ENCODE measurements at regions not wholly inside any gene's neighbourhood (a gene's known extent, or its start where the extent isn't known, plus 50 kb on each side); places are given as distances from the start of the nearest gene placed in this dataset.
"Not testable (repeated sequence)": the region's sequence is repeated elsewhere in the genome, so short reads cannot be mapped to it uniquely, and the experiment has no call there.

GRCh38 chr2:59204040-59204439 lies 962.9 kb upstream of the FANCL start:
- DNase-seq: no peak

GRCh38 chr2:59196491-59196890 lies 955.4 kb upstream of the FANCL start:
- DNase-seq: no peak

- no peak for DNase-seq
Observed at GRCh38 chr2:59195851-59196250, 954.7 kb upstream of the FANCL start.

- no peak for DNase-seq
Observed at GRCh38 chr2:59191781-59192180, 950.7 kb upstream of the FANCL start.

- DNase-seq: no peak
Observed at GRCh38 chr2:59190518-59190917, 949.4 kb upstream of the FANCL start.

DNA sequence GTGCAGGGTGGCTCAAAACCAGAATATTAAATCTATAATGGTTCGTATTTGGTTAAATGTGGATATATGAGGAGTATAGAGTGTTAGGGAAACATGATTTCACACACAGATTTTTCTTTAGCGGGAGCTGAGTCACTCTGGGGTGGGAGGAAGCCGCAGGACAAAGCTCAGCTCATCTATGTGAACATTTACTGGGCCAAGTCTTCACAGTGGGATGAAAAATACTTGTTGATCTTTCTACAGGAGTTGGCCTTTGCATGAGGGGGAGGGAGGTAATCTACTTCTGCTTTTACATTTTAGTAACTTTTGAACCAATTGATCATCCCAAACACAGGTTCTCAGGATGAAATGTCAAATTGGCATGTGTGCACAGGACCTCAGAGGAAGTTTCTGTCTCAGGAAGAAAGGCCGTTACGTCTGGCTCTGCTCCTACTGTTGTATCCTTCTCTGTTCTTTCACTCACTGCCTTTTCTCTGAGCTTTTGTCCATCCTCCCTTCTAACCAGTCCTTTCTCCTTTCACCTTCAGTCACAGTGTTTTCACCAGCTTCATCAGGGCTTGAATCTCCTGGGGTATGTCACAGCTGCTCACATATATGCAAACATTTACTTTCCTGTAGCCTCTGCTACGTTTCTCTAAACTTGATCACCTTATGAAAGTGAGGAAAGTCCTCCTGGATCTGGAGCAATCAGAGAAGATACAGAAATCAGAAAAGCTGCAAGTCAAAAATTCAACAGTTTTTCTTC lies 943.3 kb upstream of the FANCL start:
- DNase-seq: peak; percentile 25

DNA sequence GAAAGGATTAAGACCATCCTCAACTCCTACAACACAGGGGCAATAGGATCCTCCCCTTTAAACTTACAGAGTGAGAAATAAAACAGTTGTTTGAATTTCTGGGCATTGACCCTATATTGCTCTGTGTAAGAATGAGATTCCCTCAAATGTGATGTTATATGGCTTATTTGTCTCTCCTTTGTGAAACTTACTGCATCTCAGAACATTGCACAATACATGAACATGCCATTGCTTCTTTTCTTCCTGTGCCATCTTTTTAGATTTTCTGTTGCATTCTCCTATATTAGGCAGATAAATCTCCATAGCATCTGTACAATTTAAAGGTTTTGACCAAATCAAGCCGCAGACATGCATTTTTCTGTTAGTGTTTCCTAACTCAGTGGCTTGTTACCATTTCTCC lies 941.9 kb upstream of the FANCL start:
- no peak for DNase-seq

DNA sequence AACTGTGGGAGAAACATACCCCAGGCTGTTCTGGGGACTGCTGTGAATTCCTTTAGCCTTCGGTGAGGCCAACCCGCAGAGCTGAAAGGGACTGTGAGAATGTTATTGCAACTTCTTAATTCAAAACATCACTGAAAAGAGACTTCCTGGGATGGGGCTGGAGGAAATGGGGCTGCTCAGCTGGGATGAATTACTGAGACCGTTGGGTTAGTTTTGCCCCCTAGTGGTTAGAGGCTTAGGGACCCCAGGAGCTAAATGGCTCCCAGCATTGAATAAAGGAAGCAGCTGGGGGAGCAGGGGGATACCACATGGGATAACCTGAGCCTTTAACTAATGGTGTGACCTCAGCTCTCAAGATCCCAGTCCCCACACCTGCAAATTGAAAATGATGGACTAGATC lies 941.1 kb upstream of the FANCL start:
- peak; percentile 23 for DNase-seq

DNA sequence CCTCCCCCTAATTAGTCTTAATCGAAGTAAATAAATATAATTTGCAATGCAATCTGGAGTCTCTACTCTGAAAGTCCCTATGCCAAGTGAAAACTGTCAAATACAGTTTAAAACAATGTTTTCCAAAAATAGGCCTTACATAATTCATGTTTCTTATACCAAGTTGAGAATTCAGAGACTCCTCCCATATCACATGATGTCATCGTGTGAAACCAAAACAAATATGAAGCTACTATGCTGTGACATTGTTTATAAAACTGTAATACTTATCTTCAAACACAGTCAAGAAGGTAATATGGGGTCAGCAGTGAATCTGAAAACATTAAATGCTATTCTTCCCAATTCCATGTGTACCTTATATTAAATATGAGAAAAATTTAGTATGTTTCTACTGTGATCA lies 940.2 kb upstream of the FANCL start:
- DNase-seq: no peak

GRCh38 chr2:59180621-59181020 lies 939.5 kb upstream of the FANCL start:
- no peak for DNase-seq

DNA sequence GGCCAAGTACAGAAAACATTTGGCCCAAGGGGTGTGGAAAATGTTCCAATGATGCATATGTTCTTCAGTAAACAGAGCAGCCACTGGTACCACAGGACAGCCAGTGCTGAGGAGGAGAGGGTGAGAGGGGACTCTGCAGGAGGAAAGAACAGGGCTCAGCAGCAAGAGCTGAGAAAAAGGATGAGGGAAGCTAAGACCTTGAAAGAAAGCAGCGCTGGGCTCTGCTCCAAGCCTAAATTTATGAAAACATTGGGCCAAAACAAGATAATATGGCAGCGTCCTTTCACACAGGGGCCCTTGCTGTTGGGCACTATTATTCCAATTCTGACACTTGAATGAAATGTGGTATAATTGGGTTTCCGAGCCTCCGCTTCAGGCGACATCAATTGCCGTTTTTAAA lies 939.0 kb upstream of the FANCL start:
- DNase-seq: no peak

DNA sequence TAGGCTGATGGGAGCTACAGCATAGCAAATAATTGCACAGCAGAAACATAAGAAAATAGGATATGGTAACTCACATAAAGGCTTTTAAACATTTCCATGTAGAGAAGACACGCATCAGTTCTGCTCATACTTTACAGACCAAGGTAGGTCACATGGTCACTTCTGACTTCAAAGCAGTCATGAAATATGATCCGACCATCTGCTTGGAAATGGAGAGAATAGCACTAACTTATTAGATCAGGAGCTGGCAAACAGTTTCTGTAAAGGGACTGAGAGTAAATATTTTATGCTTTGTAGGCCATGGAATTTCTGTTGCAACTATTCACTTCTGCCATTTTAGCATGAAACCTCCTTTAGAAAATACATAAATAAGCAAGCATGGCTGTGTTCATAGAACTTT lies 936.6 kb upstream of the FANCL start:
- DNase-seq: peak; percentile 85

- DNase-seq: peak; percentile 27
Observed at GRCh38 chr2:59176737-59177136, 935.6 kb upstream of the FANCL start.

DNA sequence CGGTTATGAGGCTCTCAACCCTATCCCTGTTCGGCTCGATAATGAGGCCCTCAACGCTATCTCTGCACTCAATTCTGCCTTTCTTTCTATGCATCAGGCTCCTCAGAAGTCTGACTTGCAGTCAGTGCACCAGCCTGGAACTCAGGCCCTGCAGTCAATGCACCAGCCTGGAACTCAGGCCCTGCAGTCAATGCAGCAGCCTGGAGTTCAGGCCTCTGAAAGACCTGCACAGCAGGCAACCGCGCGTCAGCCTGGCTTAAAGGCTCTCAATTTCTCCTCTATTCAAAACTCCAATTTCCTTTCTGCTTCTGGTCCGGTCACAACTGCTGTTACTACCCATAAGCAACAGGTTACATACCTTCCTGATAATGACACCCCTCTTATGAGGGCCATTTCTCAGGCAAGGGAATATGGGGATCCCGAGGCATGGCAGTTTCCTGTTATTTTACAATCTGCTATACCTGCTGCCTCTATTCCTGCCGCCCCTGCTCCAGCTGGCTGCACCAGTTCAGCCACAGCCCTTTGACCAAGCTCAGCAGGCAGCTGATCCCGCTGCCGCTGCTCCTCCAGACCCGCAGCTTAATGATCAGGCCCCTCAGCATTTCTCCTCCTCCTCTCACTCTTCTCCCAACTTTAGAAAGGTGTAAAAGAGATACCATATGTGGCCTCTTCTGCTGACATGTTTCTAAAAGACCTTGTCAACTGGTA lies 933.6 kb upstream of the FANCL start:
- DNase-seq: no peak

DNA sequence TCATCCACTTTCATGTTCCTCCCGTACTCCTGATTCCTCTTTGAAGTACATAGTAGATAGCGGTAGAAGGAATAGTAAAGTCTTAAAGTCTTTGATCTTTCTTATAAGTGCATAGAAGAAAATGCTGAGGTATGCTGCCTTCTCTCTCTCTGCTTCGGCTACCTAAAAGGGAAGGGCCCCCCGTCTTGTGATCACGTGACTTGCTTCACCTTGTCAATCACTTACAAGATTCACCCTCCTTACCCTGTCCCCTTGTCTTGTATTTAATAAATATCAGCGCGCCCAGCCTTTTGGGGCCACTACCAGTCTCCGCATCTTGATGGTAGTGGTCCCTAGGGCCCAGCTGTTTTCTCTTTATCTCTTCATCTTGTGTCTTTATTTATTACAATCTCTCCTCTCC lies 932.2 kb upstream of the FANCL start:
- no peak for DNase-seq

GRCh38 chr2:59171019-59171418 lies 929.9 kb upstream of the FANCL start:
- DNase-seq: no peak

- no peak for DNase-seq
Observed at GRCh38 chr2:59168766-59169165, 927.6 kb upstream of the FANCL start.

DNA sequence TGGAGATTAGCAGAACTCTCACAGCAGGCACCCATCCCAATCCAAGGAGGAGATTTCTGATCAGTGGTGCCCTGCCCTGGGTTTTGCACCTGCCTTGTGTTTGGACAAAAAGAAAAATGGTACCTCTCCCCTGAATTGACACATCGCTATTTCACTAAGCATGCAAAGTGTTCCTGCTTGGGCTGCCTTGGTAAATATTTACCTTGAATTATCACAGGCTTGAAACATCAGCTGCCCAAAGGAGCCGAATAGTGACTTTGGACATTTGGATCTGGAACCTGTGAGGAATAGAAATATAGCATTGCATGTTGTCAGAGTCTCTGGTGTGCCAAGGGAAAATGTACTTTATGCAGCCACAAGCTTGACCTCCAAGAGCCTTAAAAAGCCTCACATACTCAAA lies 926.4 kb upstream of the FANCL start:
- peak; percentile 97 for DNase-seq

GRCh38 chr2:59157908-59158307 lies 916.8 kb upstream of the FANCL start:
- DNase-seq: not testable (repeated sequence)

DNA sequence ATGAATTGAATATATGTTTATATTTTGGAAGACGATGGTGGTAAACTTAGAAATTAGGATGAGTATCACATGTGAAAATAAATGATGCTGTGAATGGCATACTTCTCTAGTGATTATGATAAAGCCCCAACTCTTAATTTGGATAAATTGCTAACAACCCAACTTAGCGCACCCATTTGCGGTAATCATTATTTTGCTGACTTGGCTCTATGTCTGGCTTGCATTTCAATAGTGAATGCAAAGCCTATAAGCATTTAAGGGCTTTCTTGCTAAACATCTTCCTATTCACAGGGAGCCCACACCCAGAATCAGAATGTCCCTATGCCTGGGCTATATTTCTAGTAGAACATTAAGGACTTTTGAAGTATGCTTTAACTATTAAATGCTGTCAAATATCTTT lies 910.7 kb upstream of the FANCL start:
- no peak for DNase-seq

- DNase-seq: no peak
Observed at GRCh38 chr2:59150217-59150849, 909.2 kb upstream of the FANCL start.

- no peak for DNase-seq
Observed at GRCh38 chr2:59149271-59149670, 908.1 kb upstream of the FANCL start.

- DNase-seq: no peak
Observed at GRCh38 chr2:59112258-59112657, 871.1 kb upstream of the FANCL start.

DNA sequence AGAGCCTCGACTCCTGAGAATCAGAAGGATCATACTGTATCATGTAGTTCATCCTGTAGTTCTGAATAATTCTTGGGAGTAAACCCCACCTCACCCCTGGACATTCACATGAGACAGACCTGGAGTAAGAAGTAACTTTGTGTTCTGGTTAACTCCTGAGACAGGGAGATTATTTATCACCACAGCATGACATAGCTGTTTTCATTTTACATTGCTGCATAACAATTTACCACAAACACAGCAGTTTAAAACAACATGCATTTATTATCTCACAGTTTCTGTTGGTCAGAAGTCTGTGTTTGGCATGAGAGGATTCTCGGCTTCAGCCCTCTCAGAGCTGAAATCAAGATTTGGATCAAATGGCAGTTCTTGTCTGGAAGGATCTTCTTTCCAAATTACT lies 855.8 kb upstream of the FANCL start:
- no peak for DNase-seq
